OCI-LY3 (cell line): ENCODE measurements at regions not wholly inside any gene's neighbourhood (a gene's known extent, or its start where the extent isn't known, plus 50 kb on each side); places are given as distances from the start of the nearest gene placed in this dataset.

ENCODE experiments used
- CTCF ChIP-seq: fragments of 200-600, 300-600 bp; sonication (generic); IDR thresholded peaks from 2 replicates; pipeline ENCODE4 v1.5.1; 2014; ENCODE audit warnings: antibody characterized with exemption, low read length, low read depth
- EZH2phosphoT487 ChIP-seq: fragments of 200-600 bp; shearing (Covaris generic); IDR thresholded peaks from 2 replicates; pipeline ENCODE4 v1.6.1; 2018; ENCODE audit warnings: antibody characterized with exemption, mixed run types, low read depth

GRCh38 chr7:65250697-65251395 lies 122.8 kb upstream of the ZNF92 start:
- TF ChIP-seq EZH2phosphoT487 = no peak
- TF ChIP-seq CTCF = no peak
